HG02852 (cell line): ENCODE measurements at regions not wholly inside any gene's neighbourhood (a gene's known extent, or its start where the extent isn't known, plus 50 kb on each side); places are given as distances from the start of the nearest gene placed in this dataset.
"Not testable (repeated sequence)": the region's sequence is repeated elsewhere in the genome, so short reads cannot be mapped to it uniquely, and the experiment has no call there.

Experiments used
- ATAC-seq: cut with Tn5 transposase; IDR thresholded peaks from one replicate; pipeline ENCODE4 v1.9.1; 2021; ENCODE audit warnings: mild to moderate bottlenecking, moderate library complexity; ENCODE audit not compliant: unreplicated experiment

- ATAC-seq = no peak
Measured at GRCh38 chr2:200101922-200102321, 146.5 kb downstream of the MAIP1 start.

GRCh38 chr2:200102971-200103370, 147.6 kb downstream of the MAIP1 start:
- ATAC-seq = no peak

- no peak for ATAC-seq
Measured at GRCh38 chr2:200104015-200104414, 148.6 kb downstream of the MAIP1 start.

DNA sequence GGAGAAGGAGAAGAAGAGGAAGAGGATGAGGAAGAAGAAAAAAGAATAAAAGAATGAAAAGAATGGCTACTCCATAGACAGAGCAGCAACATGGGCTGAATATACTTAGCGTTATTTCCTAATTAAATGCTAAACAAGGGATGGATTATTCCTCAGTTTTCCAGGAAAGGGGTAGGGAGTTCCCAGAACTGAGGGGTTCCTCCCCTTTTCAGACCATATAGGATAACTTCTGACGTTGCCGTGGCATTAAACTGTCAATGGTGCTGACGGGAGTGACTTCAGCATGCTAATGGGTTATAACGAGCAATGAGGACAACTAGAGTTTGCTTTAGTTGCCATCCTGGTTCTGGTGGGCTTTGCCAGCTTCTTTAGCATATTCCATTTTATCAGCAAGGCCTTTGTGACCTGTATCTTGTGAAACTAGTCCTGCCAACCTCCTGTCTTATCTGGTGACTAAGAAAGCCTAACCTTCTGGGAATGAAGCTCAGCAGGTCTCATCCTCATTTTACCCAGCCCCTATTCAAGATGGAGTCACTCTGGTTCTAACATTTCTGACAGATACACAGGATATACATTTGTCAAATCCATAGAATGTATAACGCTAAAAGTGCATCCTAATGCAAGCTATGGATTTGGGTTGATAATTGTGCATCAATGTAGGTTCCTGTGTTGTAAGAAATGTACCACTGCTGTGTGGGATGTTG, 152.3 kb downstream of the MAIP1 start:
- no peak for ATAC-seq

DNA sequence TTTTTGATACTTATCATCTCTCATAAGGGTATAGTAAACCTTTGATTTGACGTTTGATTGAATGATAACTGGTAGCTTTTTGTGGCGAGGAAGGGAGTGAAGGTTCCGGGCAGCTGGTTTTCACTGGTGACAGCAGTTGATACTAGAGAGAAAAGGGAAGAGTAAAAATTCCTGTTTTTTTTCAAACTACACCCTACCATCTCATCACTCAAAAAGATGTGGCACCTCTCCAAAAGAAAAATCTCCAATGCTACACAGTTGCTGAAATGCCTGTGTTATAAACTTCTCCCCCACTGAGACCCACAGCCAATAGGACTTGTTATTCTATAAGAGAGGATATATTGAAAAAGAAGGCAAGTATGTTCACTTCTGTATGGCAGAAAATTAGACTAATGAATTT, 154.0 kb downstream of the MAIP1 start:
- no peak for ATAC-seq

- no peak for ATAC-seq
Measured at GRCh38 chr2:200110381-200110780, 155.0 kb downstream of the MAIP1 start.

DNA sequence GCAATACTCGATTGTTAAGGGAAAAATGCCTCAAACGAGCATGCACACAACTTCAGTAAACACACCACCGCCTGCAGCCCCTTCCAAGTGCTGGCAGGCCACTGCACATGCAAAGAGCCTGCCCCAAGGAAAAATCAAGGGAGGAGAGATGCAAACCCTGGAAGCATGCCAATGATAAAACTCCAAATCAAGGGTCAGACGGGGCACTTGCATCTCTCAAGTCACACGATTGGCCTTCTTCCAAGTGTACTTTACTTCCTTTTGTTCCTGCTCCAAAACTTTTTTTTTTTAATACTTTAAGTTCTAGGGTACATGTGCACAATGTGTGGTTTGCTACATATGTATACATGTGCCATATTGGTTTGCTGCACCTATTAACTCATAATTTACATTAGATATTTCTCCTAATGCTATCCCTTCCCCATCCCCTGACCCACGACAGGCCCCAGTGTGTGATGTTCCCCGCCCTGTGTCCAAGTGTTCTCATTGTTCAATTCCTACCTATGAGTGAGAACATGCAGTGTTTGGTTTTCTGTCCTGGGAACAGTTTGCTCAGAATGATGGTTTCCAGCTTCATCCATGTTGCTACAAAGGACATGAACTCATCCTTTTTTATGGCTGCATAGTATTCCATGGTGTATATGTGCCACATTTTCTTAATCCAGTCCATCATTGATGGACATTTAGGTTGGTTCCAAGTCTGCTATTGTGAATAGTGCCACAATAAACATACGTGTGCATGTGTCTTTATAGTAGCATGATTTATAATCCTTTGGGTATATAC, 157.8 kb downstream of the MAIP1 start:
- ATAC-seq = not testable (repeated sequence)

- ATAC-seq = no peak
Measured at GRCh38 chr2:200119236-200119635, 163.9 kb downstream of the MAIP1 start.

DNA sequence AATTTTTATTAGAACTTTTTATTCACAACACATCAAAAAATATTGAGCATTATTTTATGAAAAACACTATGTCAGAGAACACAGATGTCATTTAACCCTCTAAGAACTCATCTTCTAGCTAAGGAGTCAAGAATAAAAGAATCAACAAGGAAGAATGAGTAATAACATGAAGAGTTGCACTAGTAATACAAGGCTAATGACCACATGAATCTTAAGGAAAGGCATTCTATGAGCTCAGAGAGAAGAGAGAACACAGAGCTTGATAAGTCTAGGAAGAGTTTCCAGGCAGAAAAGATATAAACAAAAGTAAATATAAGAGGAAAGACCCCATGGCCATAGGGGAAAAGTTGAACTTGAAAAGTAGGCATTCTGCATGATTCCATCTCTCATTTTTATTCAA, 166.5 kb downstream of the MAIP1 start:
- no peak for ATAC-seq

DNA sequence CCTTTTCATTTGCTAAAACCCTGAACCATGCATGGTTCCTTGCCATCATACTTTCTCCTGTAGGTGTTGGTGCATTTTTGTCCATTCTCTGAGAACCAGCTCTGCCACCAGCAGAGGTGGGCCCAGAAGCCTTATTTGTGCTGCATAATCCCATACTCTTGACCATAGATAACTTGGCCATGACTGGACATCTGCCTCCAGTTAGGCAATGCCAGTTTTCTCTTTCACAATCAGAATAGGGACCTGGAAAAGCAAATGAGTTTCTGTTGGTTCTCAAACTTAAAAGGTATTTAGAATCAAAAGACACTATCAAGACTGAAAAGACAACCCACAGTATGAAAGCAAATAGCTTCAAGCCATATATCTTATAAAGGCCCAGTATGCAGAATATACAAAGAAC, 167.3 kb downstream of the MAIP1 start:
- ATAC-seq = no peak

GRCh38 chr2:200124665-200125368, 169.4 kb downstream of the MAIP1 start:
- not testable (repeated sequence) for ATAC-seq

DNA sequence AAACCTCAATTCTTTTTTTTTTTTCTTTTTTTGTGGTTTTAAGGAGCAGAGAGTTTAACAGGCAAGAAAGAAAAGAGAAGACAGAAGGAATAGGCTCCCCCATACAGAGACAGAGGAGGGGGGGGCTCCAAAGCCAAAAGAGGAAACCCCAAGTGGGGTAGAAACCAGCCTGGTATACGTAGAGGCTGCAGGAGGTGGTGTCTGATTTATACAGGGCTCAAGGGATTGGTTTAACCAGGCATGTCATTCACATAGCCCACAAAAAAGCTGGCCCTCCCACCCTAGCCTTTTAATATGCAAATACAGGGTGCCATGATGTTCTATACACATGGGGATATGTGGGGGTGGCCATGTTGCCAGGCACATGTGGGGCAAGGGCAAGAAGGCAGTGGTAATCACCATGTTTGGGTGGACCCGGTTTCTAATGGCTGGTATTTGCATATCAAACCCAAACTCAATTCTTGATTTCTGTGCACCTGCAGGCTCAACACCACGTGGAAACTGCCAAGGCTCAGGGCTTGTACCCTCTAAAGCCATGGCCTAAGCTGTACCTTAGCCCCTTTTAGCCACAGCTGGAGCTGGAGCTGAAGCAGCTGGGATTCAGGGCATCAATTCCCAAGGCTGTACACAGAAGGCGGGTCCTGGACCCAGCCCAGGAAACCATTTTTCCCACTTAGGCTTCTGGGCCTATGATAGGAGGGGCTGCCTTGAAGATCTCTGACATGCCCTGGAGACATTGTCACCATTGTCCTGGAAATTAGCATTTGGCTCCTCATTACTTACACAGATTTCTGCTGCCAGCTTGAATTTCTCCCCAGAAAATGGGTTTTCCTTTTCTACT, 170.3 kb downstream of the MAIP1 start:
- no peak for ATAC-seq

- not testable (repeated sequence) for ATAC-seq
Measured at GRCh38 chr2:200126285-200126670, 170.9 kb downstream of the MAIP1 start.

- ATAC-seq = not testable (repeated sequence)
Measured at GRCh38 chr2:200126680-200127079, 171.3 kb downstream of the MAIP1 start.

GRCh38 chr2:200127848-200128247, 172.5 kb downstream of the MAIP1 start:
- no peak for ATAC-seq

DNA sequence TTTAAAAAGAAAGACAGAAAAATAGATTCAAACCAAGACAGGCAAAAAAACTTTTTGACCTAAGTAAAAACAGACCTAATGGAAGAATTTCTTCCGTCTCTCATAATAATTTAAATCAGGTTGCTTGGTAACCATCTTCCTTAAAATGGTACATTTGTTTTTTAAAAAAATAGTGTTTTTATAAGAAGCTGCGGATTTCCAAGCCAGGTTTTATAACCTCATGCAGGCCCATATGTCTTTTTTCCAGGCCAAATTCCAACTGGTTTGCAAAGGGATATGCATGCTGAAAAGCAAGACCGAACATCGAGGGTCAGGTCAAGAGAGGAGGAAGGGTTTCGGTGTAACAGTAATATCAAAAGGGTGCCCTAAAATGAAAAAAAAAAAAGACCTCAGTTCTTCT, 172.9 kb downstream of the MAIP1 start:
- no peak for ATAC-seq

GRCh38 chr2:200129721-200130462, 174.5 kb downstream of the MAIP1 start:
- ATAC-seq = no peak

DNA sequence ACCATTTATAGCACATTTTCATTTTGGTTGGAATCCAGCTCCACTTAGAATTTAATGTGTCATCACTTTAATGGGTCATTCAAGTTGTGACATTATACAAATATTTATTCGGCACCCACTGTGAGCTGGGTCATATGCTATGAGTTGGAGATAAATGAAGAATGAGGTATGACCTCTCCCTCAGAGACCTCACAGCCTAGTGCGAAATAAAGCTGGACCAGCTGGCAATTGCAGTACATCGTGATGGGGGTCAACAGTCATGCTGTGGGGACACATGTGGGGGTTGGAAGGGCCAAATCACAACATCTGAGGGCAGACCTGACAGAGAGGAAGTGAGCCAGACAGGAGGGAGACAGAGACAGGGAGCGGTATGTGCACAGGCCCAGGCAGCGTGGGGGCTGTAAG, 175.4 kb downstream of the MAIP1 start:
- ATAC-seq = no peak

- no peak for ATAC-seq
Measured at GRCh38 chr2:200131307-200131706, 175.2 kb upstream of the SPATS2L start.

GRCh38 chr2:200135082-200135481, 171.4 kb upstream of the SPATS2L start:
- no peak for ATAC-seq
